ENCODE measurements at regions not wholly inside any gene's neighbourhood (a gene's known extent, or its start where the extent isn't known, plus 50 kb on each side); places are given as distances from the start of the nearest gene placed in this dataset.

- Mint-ChIP-seq H3K27me3 (ENCODE audit: low read depth) (no peaks in the 10 kb centered on the region), H3K36me3 (ENCODE audit: insufficient read depth in 1 of 3, low read depth in 3 of 3) (0 out of 7 replicates have a peak, but pooled peaks cover 0 to 5% (median 0%) of the 10 kb centered on the region in 3 experiments), H3K4me1 (no peaks in the 10 kb centered on the region), H3K4me3 (no peak overlapping the region), H3K9me3 (peaks cover 0 to 3% of the 10 kb centered on the region in 2 experiments; a peak in 1 of 5 replicates), H3K27ac (no peak overlapping the region)
- no peaks in the 10 kb centered on the region for H3K27me3 ChIP-seq (ENCODE audit: insufficient read depth, low read length)
- H2AFZ ChIP-seq (ENCODE audit: low read length), result no peak overlapping the region
- H3K27ac ChIP-seq (ENCODE audit: insufficient read length, low read depth, low read length), result no peak overlapping the region
- H3K4ac ChIP-seq (ENCODE audit: low read depth, low read length), result no peak overlapping the region
- H2AK5ac ChIP-seq (ENCODE audit: insufficient read length, low read length), result no peak overlapping the region
- H4K5ac ChIP-seq (ENCODE audit: insufficient read length, low read depth, low read length), result no peak overlapping the region
- H4K8ac ChIP-seq (replicated peaks; ENCODE audit: insufficient read length, low read depth, low read length), result no peak overlapping the region
- no peak overlapping the region for H3K4me2 ChIP-seq (ENCODE audit: insufficient read depth, insufficient read length, low read length)
- H2BK15ac ChIP-seq (ENCODE audit: low read depth, low read length), result no peak overlapping the region
- H3K14ac ChIP-seq (ENCODE audit: insufficient read depth, low read length), result no peak overlapping the region
- no peaks in the 10 kb centered on the region for H3K79me1 ChIP-seq (ENCODE audit: insufficient read depth, low read depth, low read length, poor library complexity, severe bottlenecking)
- no peak overlapping the region for H2BK12ac ChIP-seq (ENCODE audit: insufficient read length, low read depth, low read length)
- no peak overlapping the region for H2BK5ac ChIP-seq (ENCODE audit: insufficient read length, low read length)
- H2BK20ac ChIP-seq (ENCODE audit: low read depth, low read length, poor library complexity, severe bottlenecking), result no peak overlapping the region
- no peaks in the 10 kb centered on the region for H3K79me2 ChIP-seq (ENCODE audit: insufficient read depth, low read length)
- no peak overlapping the region for H2BK120ac ChIP-seq (ENCODE audit: low read depth, low read length, poor library complexity, severe bottlenecking)
- H3K9ac ChIP-seq (ENCODE audit: extremely low read depth, insufficient read length, low read length), result no peak overlapping the region
- no peaks in the 10 kb centered on the region for H4K20me1 ChIP-seq (ENCODE audit: control insufficient read depth, insufficient read depth, insufficient read length)
- H3T11ph ChIP-seq (ENCODE audit: low read length), result no peak overlapping the region
- H3K4me1 ChIP-seq (ENCODE audit: insufficient read depth, low read length), result no peaks in the 10 kb centered on the region
- no peaks in the 10 kb centered on the region for H3K23me2 ChIP-seq (ENCODE audit: insufficient read length, low read depth, low read length, poor library complexity, severe bottlenecking)
- no peaks in the 10 kb centered on the region for H3K9me3 ChIP-seq (ENCODE audit: control insufficient read depth, low read depth, low read length)
- no CpG with 5 or more reads among the region's 2 CpGs for WGBS (ENCODE audit: extremely low coverage, insufficient read length, low lambda C conversion rate)
- no peak for DNase-seq
- H4K91ac ChIP-seq (ENCODE audit: insufficient read length, low read depth, low read length), result no peak overlapping the region
- no peak overlapping the region for H3K56ac ChIP-seq (ENCODE audit: insufficient read length, low read depth, low read length)
- H3K23ac ChIP-seq (ENCODE audit: insufficient read length, low read depth, low read length), result no peak overlapping the region
- TF ChIP-seq CTCF (conservative IDR thresholded peaks at IDR 0.05), result no peak
- no peak overlapping the region for H3K18ac ChIP-seq (ENCODE audit: insufficient read length, low read depth, low read length)
Observed at GRCh38 chr15:53843166-53843565, 83.7 kb upstream of the WDR72 start.
